Inflammatory macrophage (primary cell): ENCODE measurements at regions not wholly inside any gene's neighbourhood (a gene's known extent, or its start where the extent isn't known, plus 50 kb on each side); places are given as distances from the start of the nearest gene placed in this dataset.

ENCODE experiments used
- DNase-seq, 2 donors: peaks; one replicate each; pipeline ENCODE4 v3.0.0-alpha.2; 2020 to 2022

- no peak for DNase-seq
Observed at GRCh38 chr3:30268288-30268687, 338.1 kb upstream of the TGFBR2 start.

DNA sequence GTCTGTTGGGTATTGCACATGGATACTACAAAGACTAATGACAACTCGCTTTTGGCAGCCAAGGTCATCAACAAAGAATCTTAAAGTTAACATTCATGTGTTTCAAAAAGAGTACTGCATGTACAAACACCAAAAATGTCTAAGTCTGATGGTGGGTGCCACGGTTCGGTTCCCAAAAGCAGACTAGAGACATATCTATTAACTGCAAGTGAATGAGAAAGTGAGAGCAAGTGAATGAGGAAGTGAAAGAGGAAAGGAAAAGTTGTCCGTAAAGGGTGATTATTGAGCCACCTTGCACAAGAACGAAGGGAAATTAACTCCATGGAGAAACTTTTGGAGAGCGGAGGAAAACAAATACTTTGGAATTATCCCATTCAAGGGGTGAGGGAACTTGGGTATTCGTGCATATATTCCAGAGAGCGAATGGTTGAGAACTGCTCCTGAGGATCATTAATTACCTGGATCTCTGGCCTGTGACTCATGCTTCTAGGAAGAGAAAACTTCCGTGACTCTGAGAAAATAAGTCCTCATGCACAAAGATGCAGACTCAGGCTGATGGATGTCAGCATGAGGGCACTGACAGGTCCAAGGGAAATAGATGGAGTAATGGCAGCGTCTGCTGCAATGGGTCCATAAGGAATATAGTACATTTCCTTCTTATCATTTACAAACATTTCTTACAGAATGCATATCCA, 336.5 kb upstream of the TGFBR2 start:
- peak; percentile 32 to 66 for DNase-seq

- no peak for DNase-seq
Observed at GRCh38 chr3:30271781-30272180, 334.6 kb upstream of the TGFBR2 start.

GRCh38 chr3:30273304-30274072, 332.9 kb upstream of the TGFBR2 start:
- DNase-seq: no peak

- no peak for DNase-seq
Observed at GRCh38 chr3:30277494-30277893, 328.9 kb upstream of the TGFBR2 start.

GRCh38 chr3:30281526-30281925, 324.9 kb upstream of the TGFBR2 start:
- no peak for DNase-seq

GRCh38 chr3:30282154-30282696, 324.2 kb upstream of the TGFBR2 start:
- no peak for DNase-seq

- DNase-seq: peak in 1 of 2 donors; percentile 28
Observed at GRCh38 chr3:30285188-30286006, 321.0 kb upstream of the TGFBR2 start.

DNA sequence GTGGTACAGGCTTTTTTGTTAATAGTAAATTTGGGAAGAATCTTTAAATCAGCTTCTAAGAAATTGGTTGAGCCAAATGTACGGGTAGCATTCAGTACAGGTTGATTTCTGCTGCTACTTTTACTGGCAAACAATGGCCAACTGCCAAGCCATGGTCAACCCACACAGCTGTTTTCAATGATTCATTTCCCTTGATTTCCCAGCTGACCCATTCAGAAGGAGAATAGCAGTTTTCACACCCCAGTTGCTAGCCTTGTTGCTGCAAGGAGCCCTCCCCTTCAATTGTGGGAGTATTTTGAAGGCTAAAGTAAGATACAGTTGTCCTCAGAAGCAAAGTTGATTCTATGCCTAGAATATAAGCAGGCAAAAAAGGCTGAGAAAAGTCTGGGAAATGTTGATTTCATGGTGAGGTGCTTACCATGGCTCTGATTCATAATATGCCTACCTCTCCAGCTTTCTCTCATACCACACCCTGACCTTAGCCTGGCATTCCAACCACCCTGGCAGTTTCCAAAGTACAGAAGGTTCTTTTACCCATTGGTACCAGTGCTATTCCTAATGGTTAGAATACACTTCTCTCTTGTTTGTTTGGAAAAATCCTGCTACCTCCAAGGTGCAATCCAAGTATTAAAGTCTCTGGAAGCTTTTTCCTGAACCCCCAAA, 320.3 kb upstream of the TGFBR2 start:
- peak; percentile 74 to 75 for DNase-seq

DNA sequence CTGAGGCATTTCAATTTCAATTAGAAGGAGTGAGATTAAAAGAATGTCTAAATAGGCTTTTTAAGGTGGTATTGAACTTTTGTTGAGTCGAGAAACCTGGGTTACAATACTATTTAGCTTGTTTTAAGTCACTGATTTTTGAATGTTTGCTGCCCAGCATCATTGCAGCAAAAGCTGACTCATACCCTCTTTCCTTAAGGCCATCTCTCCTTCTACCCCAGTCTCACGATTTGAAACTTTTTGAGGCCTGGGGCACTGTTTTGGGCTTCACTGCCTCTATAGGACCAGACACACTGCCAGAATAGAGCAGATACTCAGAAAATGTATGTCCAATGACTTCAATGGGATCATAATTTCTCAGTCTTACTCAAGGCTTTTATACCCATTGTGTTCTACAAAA, 319.6 kb upstream of the TGFBR2 start:
- DNase-seq: no peak

- DNase-seq: no peak
Observed at GRCh38 chr3:30288830-30289229, 317.6 kb upstream of the TGFBR2 start.

DNA sequence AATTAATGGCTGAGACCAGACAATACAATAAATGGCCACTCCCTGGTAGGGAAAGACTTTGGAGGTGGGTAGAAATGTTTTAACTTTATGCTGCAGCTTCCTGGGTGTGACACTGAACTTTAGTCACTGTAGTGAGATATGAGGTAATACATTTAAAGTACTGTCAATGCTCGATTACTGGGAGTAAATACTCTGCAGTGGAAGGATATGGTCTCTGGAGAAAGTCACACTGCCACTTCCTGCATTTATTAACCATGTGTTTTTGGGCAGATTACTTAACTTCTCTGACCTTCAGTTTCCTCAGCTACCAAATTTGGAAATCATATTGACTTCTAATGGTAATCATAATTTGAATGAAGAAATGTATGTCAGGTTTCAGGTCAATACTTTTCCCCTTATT, 317.1 kb upstream of the TGFBR2 start:
- peak; percentile 63 to 88 for DNase-seq

DNA sequence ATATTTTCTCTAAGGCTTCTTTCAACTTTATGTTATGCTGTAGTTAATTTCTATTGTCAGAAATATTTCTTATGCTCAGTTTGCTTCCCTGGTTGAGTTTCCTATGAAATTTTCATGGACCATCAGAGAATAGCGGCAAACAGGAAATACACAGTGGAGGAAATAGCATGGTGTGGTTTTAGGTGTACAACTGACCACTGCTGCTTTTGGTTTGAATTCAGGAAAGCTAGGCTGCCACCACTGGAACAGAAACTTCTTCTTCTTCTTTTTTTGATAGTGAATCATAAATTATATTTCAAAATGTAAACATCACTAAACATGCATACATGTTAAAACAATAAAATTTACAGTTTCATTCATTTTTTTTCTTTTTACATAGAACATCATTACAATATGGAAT, 316.6 kb upstream of the TGFBR2 start:
- DNase-seq: peak; percentile 39 to 50

DNA sequence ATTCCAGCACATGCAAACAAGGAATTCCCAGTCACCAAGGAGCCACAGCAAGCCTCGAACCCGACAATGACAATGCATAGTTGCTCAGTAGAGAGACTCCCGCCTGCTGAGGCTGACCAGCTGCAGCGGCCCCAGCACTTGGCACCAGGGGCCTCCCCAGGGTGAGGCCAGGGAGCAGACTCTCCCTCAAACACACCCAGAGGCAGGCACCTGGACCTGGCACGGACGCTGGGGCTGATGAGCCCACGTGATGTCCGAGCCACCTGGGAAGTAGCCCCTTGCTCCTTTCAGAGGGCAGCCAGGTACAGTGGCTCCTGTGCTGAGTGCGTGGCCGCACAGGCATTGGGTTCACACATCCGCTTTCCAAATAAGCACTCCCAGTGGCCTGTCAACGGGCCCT, 315.9 kb upstream of the TGFBR2 start:
- no peak for DNase-seq

DNA sequence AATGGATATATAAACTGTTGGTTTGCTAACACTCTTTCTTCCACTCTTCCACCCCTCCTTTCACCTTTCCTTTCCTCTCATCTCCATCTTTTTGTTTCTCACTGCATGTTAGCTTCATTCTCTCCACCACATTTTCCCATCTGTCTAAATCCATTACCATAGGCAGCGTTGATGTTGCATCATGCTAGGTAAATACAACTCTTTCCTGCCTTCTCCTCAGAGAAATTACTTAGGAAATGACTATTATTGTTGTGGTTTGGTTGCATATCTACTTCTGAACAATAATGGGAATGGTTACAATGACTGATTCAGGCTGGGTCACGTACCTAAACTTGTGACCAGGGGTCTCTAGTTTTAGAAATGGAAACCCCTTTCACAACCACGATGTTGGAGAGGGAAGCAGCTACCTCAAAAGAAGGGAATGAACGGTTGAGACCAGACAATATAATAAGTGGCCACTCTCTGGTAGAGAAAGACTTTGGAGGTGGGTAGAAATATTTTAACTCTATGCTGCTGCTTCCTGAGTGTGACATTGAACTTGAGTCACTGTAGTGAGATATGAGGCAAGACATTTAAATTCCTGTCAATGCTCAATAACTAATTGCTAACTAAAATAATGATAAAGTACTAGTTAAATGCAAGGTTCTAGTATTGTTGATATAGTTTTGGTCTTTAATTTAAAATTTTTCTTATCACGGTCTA, 314.1 kb upstream of the TGFBR2 start:
- no peak for DNase-seq

GRCh38 chr3:30293621-30294240, 312.7 kb upstream of the TGFBR2 start:
- no peak for DNase-seq

DNA sequence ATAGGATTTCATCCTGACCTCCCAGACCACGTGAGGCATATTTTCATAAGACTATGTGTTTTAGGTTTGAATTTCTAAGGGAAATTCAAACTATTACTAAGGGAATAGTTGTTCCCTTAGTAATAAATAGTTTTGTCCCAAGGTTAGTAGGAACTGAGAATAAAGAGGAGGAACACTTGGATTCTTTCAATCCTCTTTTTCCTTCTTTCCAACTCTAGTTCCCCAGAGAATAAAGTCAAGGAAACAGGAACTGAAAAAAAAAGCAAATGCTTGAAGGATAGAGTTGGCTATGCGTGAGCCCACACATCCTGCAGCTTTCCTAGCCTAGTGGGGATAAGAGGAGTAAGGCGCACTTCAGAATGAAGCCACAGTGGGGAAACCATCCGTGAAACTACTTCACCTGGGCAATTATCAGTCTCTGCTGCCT, 312.1 kb upstream of the TGFBR2 start:
- no peak for DNase-seq

DNA sequence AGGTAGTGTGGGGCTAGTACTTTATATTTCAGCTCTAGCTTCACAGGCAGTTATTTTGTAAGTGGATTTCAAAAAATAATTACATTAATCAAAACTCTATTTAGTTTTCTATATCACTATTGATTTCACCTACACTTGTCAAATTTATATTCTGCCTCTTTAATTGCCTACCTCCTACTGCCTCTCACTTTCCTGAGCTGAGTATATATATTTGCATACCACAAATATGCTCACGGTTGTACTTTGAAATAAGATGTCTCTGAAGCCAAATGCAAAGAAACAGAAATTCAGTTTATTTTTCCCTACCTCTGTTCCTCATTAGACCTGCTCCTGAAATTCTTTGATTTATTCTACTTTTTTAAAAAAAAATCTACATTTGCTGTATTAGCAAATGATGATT, 309.3 kb upstream of the TGFBR2 start:
- DNase-seq: no peak

DNA sequence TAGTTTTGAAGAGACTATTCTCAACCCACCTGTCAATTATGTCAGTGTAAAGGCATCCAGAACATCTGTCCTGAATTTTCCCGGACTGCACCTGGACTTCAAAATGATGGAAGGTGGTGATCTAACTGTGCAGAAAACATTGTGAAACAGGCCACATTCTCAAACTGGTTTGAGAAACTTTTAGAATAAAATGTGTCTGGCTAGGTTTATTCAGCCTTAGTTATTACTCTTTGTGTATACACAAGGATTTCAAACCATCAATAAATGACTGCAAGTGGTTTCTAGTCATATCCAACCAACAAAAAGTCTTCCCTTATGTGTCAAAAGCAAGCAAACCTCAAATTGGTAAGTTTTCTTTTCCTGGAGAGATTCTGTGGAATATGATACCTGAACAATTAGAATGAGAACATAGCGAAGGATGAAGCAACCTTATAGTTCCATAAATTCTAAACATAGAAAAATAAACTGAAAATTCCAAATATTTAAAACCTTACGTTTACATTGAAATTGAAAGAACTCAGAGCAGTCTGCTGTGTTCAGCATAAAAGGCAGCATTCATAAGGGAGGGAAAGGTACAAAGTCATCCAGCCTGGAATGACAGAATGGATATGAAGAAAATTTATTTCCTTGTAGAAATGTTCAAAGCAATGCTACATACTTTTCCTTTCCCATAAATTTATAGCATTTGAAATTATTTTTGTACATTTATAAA, 306.6 kb upstream of the TGFBR2 start:
- no peak for DNase-seq

DNA sequence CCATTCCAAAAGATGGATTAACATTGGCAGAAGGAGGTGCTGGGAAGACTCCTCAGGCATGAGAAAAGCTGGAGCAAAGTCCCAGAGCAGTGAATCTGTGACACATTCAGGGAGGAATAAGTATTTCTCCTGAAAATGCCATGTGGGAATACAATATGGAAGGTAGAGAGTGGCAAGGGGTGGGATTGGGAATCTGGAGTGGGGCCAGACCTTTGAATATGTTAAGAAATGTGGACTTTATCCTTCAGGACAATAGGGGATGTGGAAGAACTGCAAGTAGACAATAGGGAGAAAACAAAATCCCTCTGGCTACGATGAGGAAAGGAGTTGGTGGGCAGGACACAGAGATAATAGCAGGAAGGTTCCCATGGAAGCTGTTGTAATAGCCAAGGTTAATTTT, 305.6 kb upstream of the TGFBR2 start:
- no peak for DNase-seq

- no peak for DNase-seq
Observed at GRCh38 chr3:30302027-30302426, 304.4 kb upstream of the TGFBR2 start.
